GM21528 (cell line): ENCODE measurements at regions not wholly inside any gene's neighbourhood (a gene's known extent, or its start where the extent isn't known, plus 50 kb on each side); places are given as distances from the start of the nearest gene placed in this dataset.
"Not testable (repeated sequence)": the region's sequence is repeated elsewhere in the genome, so short reads cannot be mapped to it uniquely, and the experiment has no call there.

Experiments used
- ATAC-seq: cut with Tn5 transposase; IDR thresholded peaks from one replicate; pipeline ENCODE4 v1.9.1; 2021; ENCODE audit warnings: mild to moderate bottlenecking, moderate library complexity; ENCODE audit not compliant: unreplicated experiment, low FRiP score

- no peak for ATAC-seq
Measured at GRCh38 chr17:70319516-70319915, 150.2 kb downstream of the KCNJ2 start.

DNA sequence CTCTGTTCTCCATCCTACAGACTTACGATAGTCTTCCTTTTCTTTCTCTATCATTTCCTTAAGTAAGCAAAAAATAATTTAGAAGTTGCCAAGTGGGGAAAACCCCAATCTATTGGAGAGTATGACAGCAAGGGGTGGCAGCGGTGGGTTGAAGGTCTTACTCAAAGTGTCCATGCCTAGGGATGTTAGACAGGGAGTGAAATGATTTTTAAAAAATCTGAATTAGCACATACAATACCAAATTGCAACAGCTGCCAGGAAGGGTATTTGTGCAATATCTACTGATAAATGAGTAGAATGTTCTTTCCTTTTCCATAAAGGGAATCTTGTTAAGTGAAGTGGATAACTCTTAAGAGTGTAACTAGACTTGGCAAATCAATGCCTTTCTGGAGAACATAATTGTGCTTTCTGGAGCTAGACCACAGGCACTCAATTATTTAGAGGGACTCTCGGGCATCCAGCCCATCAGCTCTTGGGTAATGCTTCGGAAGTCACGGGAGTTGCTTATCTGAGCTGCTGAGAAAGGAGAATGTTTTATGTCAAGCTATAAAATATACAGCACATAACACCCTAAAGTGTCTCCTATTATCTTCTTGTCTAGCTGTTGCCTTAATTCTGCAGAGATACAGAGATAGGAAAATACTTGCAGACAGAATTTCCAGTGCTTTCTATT lies 151.5 kb downstream of the KCNJ2 start:
- ATAC-seq = no peak

DNA sequence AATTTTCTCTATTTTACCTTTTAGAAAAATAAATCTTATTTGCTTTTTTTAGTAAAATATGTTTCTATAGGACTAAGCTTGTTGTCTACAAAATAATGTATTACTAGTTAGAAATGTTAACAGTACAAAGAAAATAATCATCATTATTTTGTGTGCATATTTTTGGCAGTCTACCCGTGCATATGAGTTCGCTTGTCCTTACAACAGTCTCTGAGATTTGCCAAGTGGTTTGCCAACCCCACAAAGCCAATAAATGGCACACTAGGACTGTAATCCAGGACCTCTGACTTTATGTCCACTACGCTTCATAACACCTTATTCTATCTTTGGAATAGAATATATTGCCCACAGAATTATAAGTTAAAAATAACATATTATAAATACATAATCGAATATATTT lies 152.0 kb downstream of the KCNJ2 start:
- no peak for ATAC-seq

GRCh38 chr17:70323269-70323668 lies 153.9 kb downstream of the KCNJ2 start:
- no peak for ATAC-seq

DNA sequence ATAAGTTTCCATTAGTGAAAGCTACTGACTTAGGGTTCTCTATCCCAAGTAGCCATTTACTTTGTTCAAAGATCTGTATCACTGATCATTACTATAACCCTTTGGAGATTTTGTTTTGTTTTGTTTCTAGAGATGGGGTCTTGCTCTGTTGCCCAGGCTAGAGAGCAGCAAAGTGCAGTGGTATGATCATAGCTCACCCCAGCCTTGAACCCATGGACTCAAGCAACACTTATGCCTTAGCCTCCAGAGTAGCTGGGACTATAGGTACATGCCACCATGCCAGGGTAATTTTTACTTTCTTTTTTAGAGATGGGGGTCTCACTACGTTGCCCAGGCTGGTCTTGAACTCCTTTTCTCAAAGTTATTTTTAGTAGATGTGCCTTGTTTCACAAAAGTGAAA lies 154.7 kb downstream of the KCNJ2 start:
- no peak for ATAC-seq

DNA sequence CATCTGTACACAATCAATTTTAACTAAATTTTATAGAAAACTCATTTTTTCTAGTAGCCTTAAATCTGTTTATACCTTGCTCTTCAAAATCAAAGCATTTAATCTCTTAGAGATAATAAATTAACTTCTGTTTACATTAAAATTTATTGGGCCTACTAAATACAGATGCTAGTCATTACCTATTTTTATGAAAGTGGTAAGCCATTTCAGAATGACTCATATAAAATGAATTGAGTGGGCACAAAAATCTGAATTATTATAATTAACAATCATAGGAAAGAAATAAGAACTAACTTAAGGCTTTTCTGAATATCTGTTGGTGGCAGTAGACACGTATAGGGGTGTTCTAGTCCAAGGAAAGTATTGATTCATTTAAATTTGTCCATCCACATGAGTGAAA lies 157.9 kb downstream of the KCNJ2 start:
- no peak for ATAC-seq

DNA sequence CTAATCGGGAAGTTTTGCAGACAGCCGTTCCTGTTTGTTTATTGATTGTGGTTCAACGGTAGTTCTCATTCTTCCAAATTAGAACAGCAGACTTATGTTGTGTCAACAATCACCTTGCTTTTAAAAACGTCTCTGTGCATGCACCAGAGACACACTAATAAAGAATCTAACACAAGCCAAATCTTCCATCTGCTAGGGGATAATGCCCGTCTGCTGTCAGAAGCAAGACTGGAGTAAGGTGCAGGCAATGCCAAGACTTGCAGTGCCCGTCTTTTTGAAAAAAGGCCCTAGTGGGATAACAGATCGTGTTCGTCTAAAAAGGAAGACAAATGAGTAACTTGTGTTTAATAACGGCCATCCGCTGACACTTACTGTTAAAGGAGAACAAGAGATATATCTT lies 158.4 kb downstream of the KCNJ2 start:
- ATAC-seq = no peak

- ATAC-seq = no peak
Measured at GRCh38 chr17:70329721-70330120, 160.4 kb downstream of the KCNJ2 start.

DNA sequence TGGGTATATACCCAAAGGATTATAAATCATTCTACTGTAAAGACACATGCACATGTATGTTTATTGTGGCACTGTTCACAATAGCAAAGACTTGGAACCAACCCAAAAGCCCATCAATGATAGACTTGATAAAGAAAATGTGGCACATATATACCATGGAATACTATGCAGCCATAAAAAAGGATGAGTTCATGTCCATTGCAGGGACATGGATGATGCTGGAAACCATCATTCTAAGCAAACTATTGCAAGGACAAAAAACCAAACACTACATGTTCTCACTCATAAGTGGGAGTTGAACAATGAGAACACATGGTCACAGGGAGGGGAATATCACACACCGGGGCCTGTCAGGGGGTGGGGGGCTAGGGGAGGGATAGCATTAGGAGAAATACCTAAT lies 161.7 kb downstream of the KCNJ2 start:
- not testable (repeated sequence) for ATAC-seq

GRCh38 chr17:70332356-70333210 lies 163.3 kb downstream of the KCNJ2 start:
- ATAC-seq = no peak

- ATAC-seq = no peak
Measured at GRCh38 chr17:70336411-70336810, 167.1 kb downstream of the KCNJ2 start.

DNA sequence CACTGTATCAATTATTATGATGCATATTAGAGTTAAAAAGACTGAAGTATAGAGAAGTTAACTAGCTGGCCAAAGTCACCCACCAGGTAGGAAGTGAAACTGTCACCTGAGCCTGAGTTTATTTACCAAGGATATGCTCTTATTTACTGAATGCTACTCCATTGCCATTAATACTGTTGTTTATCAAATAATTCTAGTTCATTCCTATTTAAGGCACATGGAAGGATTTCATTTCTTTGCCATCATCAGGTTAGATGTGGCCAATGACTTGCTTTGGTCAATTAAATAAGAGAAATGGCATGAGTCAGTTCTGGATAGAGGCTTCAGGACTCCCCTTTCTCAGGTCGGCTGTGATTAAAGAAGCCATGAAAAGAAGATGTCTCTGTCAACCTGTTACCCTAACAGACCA lies 169.6 kb downstream of the KCNJ2 start:
- no peak for ATAC-seq

GRCh38 chr17:70343114-70343513 lies 173.8 kb downstream of the KCNJ2 start:
- ATAC-seq = no peak

GRCh38 chr17:70344386-70345060 lies 175.2 kb downstream of the KCNJ2 start:
- ATAC-seq = no peak

DNA sequence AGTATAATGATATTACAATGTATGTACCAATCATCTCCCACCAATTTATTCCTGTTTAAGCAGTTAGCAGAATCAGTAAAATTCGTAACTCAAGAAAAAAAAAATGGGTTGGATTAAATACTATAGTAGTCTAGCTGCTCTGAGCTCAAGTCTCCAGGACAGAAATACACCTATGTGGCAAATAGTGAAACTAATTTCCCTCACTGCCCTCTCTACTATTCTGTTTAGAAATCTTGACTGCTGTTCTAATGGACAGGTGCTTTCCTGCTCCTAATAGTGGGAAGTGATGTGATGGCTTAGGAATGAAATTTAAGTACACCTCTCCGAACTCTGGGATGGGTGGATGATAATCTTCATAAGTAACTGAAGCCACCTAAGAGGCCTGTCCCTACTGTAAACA lies 175.7 kb downstream of the KCNJ2 start:
- ATAC-seq = no peak

DNA sequence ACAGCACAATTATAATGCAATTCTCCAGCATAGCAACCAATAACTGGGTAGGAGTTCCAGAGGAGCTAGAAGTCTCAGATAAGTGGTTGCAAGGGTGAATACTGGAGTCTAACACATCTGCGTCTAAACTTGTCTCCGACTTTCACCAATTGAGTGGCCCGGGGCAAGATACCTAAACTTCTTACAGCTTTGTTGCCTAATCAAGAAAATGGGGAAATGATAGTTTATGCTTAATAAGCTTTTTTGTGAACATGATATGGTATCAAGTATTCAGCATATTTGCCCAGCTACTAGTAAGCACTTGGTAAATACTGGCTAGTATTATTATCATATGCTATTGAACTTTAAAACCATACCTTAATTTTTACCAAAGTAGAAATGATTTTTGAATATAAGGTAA lies 183.5 kb downstream of the KCNJ2 start:
- ATAC-seq = no peak

- no peak for ATAC-seq
Measured at GRCh38 chr17:70353408-70354092, 184.2 kb downstream of the KCNJ2 start.

GRCh38 chr17:70355185-70355584 lies 185.9 kb downstream of the KCNJ2 start:
- no peak for ATAC-seq

DNA sequence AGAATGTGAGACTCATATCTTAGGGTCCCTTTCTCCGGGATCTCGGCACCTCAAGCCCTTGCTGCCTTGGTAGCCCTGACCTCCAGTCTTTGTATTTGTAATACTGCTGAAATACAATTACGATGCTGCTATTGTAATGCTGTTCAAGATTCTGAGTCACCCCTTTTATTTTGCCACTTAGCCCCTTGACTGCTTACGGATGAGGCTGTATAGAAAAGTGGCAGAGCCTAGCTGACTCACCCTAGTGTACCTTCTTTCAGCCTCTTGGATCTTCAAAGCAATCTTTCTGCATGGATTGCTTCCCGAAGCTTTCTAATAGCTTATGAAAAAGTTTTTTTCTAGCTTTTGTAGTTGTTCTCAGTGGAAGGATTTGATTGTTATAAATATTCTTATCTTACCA lies 187.9 kb downstream of the KCNJ2 start:
- no peak for ATAC-seq

- no peak for ATAC-seq
Measured at GRCh38 chr17:70365091-70365583, 195.8 kb downstream of the KCNJ2 start.

GRCh38 chr17:70366386-70366785 lies 197.1 kb downstream of the KCNJ2 start:
- ATAC-seq = no peak
